ENCODE measurements at regions not wholly inside any gene's neighbourhood (a gene's known extent, or its start where the extent isn't known, plus 50 kb on each side); places are given as distances from the start of the nearest gene placed in this dataset.
A peak's percentile ranks its signal among the peaks of the same experiment; 100 is the strongest.

DNA sequence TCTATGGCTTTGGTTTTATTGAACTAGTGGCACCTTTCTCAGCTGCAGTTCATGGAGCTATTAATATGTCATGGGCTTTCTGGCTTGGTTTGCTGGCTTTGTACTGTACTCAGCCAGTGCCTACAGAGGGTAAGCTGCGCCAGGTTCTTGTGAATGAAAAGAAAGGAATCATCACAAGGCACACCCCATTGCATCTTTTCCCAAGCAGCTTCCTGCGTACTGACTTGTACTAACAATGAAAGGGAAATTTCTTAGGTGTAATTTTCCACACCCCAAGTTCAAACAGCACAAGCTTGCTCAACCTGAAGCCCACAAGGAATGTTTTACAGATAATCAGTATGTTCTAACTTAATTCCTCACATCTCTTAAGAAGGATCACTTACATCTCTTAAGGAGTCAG lies 78.0 kb upstream of the TNFSF18 start:
- Histone ChIP-seq H3K27ac (no peak overlapping the region), H3K4me1 (replicated peaks in 1 of 2) (no peaks in the 10 kb centered on the region), H3K4me3 (no peak overlapping the region)
- 60 to 100% (median 98%) methylated on average over 1 to 2 of the region's 2 CpGs; no CpG with 5 or more reads in 2 of the 10 experiments for WGBS, 10 experiments
- no peak for ATAC-seq (replicated peaks in 6 of 8)
- in situ Hi-C loops (cut with MboI; ENCODE audit: low pct_unique_long_range_greater_than_20kb in 2 of 9, low sequenced_read_pairs in 9 of 9, unreplicated experiment in 9 of 9), result loop anchor here in 1 of 9 experiments (25.0 kb wide), 1 partner anchor 91 kb away; no protein-coding TSS in a partner anchor

DNA sequence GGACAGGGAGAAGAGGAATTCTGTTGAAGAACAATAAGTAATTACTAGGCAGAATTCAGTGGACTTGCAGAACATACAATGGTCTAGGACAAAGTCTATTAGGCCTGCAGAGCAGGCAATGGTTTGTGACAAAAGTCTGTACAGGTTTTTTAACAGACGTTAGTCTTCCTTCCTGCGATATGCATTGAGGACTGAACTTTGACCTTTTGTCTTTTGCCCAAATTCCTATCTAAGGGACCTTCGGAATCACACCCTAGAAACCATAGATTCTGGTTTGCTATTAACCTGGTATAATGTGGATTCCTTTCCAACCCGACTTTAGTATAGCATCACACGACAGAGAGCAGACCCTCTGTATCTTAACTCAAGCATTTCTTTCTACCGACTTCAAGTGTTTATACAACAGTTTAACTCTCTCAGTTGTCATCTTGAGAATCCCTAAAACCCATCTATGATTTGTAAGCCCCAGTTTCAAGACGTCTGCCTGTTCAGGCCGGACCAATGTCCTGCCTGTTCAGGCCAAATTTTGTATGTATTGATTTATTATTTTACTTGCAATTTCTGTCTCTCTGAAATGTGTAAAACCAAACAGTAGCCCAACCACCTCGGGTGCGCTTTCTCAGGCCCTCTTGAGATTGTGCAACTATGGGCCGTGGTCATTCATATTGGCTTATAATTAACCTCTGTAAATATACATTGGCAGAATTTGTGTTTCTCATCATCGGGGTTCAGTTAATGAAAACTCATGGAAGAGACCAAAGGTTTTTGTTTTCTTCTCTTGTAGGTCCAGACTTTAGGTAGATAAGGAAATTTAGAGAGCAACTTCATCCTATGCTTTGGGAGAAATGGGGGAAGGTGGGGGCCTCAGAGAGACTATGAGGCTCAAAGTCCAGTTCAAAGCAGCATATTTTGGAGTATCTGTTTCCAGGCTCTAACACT lies 76.9 kb upstream of the TNFSF18 start:
- peaks cover 8 to 10% of the 10 kb centered on the region in 2 donors for H3K4me1 ChIP-seq (replicated peaks in 1 of 2)
- H3K27ac ChIP-seq, result no peak overlapping the region
- in situ Hi-C loops (cut with MboI; ENCODE audit: low pct_unique_long_range_greater_than_20kb in 2 of 9, low sequenced_read_pairs in 9 of 9, unreplicated experiment in 9 of 9), result loop anchor here in 1 of 9 experiments (25.0 kb wide), 1 partner anchor 90 kb away; no protein-coding TSS in a partner anchor
- 77 to 100% (median 86%) methylated on average over 2 to 12 of the region's 12 CpGs for WGBS, 10 experiments
- no peak overlapping the region for H3K4me3 ChIP-seq
- ATAC-seq (replicated peaks in 6 of 8), result no peak

DNA sequence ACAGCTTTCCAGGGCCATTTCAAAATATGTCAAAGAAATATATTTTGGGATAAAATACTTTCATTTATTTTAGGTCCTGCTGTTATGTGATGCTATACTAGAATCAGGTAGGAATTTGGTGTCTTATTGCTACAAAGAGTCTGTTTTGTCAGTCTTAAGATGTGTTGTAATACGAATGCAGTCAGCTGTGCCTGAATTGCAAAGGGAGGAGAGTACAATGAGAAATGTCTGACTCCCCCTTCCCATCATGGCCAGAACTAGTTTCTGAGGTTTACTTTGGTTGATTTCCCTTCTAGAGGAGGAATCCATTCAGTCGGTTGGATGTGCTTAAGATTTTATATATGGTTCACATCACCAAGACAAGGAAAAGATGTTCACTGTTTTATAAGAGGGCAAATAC lies 75.7 kb upstream of the TNFSF18 start:
- WGBS, 10 experiments, result 25 to 100% (median 71%) methylated on average over 1 to 2 of the region's 2 CpGs; no CpG with 5 or more reads in 2 of the 10 experiments
- Histone ChIP-seq H3K27ac (no peak overlapping the region), H3K4me3 (no peak overlapping the region), H3K4me1 (replicated peaks in 1 of 2) (peaks cover 12 to 13% of the 10 kb centered on the region in 2 donors)
- no peak for ATAC-seq (replicated peaks in 6 of 8)
- in situ Hi-C loops (cut with MboI; ENCODE audit: low pct_unique_long_range_greater_than_20kb in 2 of 9, low sequenced_read_pairs in 9 of 9, unreplicated experiment in 9 of 9), result loop anchor here in 1 of 9 experiments (25.0 kb wide), 1 partner anchor 89 kb away; no protein-coding TSS in a partner anchor

DNA sequence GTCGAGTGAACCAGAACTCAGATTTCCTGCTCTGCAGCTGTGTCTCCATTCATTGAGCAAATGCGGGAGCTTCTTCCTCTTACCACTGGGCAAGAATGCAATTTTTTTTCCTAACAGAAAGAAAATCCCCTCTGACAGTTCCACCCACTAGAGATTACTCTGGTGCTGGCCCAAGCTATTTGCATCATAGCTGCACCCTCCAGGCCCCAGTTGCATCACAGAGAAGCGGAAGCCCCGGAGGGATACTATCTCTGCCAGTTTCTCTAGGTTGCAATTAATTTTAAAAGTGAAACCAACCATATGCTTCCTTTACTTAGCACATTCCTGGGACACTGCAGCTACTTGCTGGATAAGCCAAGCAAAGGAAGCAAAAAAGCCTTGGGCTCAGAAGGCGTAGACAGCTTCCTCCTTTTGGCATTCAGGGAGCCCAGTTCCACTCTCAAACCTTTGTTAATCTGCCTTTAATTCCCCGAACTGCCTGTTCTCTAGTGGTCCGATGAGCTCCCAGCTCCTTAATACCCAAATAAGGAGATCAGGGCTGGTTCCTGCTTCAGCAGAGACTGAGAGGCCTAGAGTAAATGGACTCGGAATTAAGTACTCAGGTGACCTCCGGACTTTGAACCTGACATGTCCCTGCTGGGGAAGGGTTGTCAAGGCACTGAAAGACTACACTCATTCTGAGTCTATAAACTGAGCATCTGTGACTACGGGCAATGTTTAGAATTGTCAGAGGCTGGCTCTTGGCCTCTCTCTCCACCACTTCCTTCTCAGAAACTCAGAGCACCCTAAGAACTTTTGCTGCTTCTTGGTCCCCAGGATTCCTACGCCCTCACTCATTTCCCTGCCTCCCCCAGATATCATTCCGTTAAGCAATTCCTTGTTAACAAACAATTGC lies 72.5 kb upstream of the TNFSF18 start:
- Histone ChIP-seq H3K4me1 (replicated peaks in 1 of 2) (peaks cover 12 to 13% of the 10 kb centered on the region in 2 donors), H3K27ac (peak overlapping the region; percentile 8 to 11), H3K4me3 (no peak overlapping the region)
- WGBS, 10 experiments, result 0 to 66% (median 52%) methylated on average over 1 to 12 of the region's 12 CpGs
- peak; percentile 67 to 98 (median 96) for ATAC-seq (replicated peaks in 6 of 8)
- in situ Hi-C loops (cut with MboI; ENCODE audit: low pct_unique_long_range_greater_than_20kb in 2 of 9, low sequenced_read_pairs in 9 of 9, unreplicated experiment in 9 of 9), result no loop called here

DNA sequence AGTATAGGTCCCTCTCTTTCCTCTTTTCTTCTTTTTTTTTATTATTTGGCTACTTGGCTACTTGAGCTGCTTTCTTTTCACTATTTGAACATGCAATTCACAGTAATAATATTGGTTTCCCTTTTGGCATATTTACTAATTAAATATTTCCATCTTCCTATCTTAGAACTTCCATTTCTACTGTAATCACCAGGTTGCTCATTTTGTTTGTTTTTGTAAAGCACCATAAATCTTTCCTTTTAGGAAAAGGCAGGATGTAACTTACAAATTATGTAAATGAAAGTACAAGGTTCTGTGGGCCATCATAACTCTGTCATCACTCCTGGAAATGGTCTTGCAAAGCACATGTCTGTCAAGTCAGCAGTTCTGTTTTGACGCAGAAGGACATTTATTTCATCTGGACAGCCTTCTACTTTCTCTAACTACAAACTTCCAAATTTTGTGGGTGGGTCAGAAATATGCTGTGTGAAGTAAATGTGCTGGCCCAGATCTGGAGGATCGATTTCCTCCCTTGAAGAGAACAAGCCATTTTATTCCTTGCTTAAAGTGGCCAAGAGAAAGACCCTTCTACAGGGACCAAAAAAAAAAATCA lies 71.7 kb upstream of the TNFSF18 start:
- H3K4me1 ChIP-seq (replicated peaks in 1 of 2), result peaks cover 12 to 13% of the 10 kb centered on the region in 2 donors
- WGBS, 10 experiments, result 0 to 89% (median 60%) methylated on average over 1 to 2 of the region's 2 CpGs; no CpG with 5 or more reads in 2 of the 10 experiments
- ATAC-seq (replicated peaks in 6 of 8), result peak in 3 of 8 experiments; percentile 3 to 60 (median 42)
- no peak overlapping the region for H3K4me3 ChIP-seq
- in situ Hi-C loops (cut with MboI; ENCODE audit: low pct_unique_long_range_greater_than_20kb in 2 of 9, low sequenced_read_pairs in 9 of 9, unreplicated experiment in 9 of 9), result no loop called here
- peak overlapping the region in 1 of 2 donors; percentile 11 for H3K27ac ChIP-seq

DNA sequence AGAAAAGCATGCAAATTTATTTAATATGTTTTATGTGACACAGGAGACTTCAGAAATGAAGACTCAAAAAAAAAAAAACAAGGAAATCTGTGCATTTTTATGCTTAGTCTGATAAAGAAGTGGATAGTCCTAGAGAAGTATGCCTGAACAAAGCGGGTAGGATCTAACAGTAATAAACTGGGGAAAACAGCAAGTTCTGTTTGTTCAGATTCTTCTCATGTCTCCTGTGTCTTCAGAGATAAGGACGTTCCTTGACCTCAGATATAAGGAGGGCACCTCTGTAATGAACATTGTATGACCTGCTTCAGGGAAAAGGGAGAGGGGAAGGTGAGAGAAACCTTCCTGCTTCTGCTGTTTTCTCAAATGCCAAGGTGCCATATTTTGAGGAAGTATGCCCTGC lies 67.7 kb upstream of the TNFSF18 start:
- no peak overlapping the region for H3K4me3 ChIP-seq
- no peak overlapping the region for H3K27ac ChIP-seq
- no peak for ATAC-seq (replicated peaks in 6 of 8)
- peaks cover 11 to 12% of the 10 kb centered on the region in 2 donors for H3K4me1 ChIP-seq (replicated peaks in 1 of 2)
- in situ Hi-C loops (cut with MboI; ENCODE audit: low pct_unique_long_range_greater_than_20kb in 2 of 9, low sequenced_read_pairs in 9 of 9, unreplicated experiment in 9 of 9), result no loop called here
- WGBS, 10 experiments, result 36 to 67% (median 61%) methylated on average over 1 to 2 of the region's 2 CpGs

DNA sequence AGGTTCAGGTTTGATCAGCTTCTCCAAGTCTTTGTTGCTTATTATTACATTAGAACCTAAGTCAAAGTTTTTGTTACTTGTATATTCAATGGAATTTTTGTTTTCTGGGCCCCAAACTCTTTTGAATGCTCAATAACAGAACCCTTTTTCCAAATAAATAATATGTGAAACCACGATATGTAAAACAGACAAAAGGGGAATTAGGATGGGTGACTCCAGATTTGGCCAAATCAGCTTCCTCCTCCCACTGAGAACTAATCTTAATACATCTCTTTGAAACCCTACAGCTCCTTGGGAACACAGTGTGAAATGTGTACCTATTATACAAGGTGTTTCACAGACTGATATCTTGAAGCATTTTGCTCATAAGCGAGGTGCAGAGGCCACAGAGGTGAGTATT lies 67.0 kb upstream of the TNFSF18 start:
- 44 to 100% (median 81%) methylated on average over 1 to 2 of the region's 2 CpGs; no CpG with 5 or more reads in 2 of the 10 experiments for WGBS, 10 experiments
- Histone ChIP-seq H3K27ac (no peak overlapping the region), H3K4me1 (replicated peaks in 1 of 2) (peaks cover 4 to 5% of the 10 kb centered on the region in 2 donors), H3K4me3 (no peak overlapping the region)
- in situ Hi-C loops (cut with MboI; ENCODE audit: low pct_unique_long_range_greater_than_20kb in 2 of 9, low sequenced_read_pairs in 9 of 9, unreplicated experiment in 9 of 9), result no loop called here
- no peak for ATAC-seq (replicated peaks in 6 of 8)

DNA sequence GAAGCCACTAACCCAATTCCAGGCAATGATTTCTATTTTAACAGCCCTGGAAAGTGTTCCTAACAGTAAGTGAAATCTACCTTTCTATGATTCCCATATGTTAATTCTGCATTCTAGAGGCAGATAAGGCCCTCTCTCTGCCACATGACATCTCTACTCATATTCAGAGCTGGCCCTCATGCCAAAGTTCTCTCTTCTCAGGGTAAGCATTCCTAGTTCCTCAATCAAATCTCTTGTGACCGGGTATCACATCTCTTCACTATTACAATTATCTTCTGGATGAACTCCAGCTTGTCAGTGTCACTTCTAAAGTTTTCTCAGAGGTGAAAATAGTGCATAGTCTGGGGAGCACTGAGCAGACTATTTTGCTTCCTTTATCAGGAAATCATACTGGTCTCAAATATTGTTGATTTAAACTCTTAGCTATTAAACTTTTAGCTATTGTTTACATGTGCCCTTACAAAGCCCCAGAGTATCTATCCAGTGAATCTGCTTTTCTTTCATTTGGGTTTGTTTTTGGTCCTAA lies 66.4 kb upstream of the TNFSF18 start:
- no peak overlapping the region for H3K4me3 ChIP-seq
- in situ Hi-C loops (cut with MboI; ENCODE audit: low pct_unique_long_range_greater_than_20kb in 2 of 9, low sequenced_read_pairs in 9 of 9, unreplicated experiment in 9 of 9), result no loop called here
- no peaks in the 10 kb centered on the region for H3K4me1 ChIP-seq (replicated peaks in 1 of 2)
- H3K27ac ChIP-seq, result no peak overlapping the region
- WGBS, 10 experiments, result 0 to 100% (median 79%) methylated on average over 1 of the region's 1 CpG
- ATAC-seq (replicated peaks in 6 of 8), result no peak

DNA sequence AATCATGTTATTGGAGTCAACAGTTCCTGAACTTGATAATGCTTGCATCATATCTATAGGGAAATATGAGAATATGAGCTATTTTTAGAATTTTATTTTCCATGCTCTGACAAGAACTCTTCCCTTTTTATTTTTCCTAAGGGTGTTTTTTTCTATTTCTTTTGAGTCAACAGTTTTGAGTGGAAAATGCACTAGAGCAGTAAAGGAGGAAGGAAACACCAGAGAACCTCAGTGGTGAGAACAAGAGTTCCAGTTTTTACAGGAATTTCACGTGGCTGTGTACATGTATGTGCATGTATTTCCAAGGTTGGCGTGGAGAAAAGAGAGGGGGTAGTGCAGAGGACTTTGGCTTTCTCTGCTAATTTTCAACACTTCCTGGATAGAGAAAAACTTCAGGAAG lies 63.6 kb upstream of the TNFSF18 start:
- in situ Hi-C loops (cut with MboI; ENCODE audit: low pct_unique_long_range_greater_than_20kb in 2 of 9, low sequenced_read_pairs in 9 of 9, unreplicated experiment in 9 of 9), result no loop called here
- Histone ChIP-seq H3K4me3 (no peak overlapping the region), H3K27ac (no peak overlapping the region), H3K4me1 (replicated peaks in 1 of 2) (no peaks in the 10 kb centered on the region)
- no peak for ATAC-seq (replicated peaks in 6 of 8)
- 46 to 100% (median 80%) methylated on average over 1 to 2 of the region's 2 CpGs; no CpG with 5 or more reads in 1 of the 10 experiments for WGBS, 10 experiments

DNA sequence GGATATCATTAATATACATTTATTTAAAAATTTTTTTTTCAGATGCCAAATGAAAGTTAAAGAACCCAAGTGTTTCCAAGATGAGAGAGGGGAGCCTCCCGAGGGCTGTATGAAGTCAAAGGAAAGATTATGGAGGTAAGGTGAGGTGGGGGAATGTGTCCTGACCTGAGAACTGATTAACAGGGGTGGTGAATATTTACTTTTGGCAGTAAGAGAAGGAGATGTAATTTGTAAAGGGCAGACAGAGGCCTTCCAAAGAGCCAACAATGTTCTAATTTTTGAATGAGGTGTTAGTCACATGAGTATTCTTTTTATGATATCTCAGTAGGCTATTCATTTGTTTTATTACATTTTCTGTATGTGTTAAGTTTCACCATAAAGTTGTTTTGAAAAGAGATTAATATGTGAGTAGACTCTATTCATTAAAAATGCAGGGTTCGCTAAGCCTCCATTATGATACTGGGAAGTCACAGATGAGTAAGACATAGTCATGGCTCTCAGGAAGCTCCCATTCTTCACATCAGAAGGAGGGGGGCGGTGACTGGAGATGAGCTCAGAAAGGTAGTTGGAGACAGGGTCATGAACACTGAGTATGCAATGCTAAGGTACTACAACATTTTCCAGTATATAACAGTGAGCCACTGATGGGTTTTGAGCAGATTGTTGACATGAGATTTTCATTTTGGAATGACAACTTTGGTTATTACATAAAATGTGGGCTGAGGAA lies 62.4 kb upstream of the TNFSF18 start:
- H3K4me1 ChIP-seq (replicated peaks in 1 of 2), result no peaks in the 10 kb centered on the region
- in situ Hi-C loops (cut with MboI; ENCODE audit: low pct_unique_long_range_greater_than_20kb in 2 of 9, low sequenced_read_pairs in 9 of 9, unreplicated experiment in 9 of 9), result no loop called here
- no peak overlapping the region for H3K4me3 ChIP-seq
- WGBS, 10 experiments, result 0 to 89% (median 74%) methylated on average over 1 to 3 of the region's 3 CpGs; no CpG with 5 or more reads in 1 of the 10 experiments
- peak in 1 of 8 experiments; percentile 48 for ATAC-seq (replicated peaks in 6 of 8)
- H3K27ac ChIP-seq, result no peak overlapping the region

DNA sequence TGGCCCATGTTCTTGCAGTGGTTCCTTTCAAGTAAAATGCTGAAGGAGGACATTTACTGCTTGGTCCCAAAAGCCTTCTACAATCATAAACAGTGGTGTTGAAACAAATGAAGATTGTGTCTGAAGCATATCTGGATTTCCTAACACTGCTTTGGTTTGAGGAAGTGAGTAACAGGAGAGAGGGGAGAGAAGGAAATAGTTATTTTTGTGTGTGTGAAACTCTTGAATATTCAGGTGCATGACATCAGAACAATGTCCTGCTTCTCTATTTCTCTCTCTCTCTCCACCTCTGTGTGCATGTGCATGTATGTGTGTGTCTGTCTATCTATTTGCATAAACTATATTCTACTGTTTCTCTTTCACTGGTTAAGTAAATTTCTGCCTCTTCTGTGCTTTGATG lies 61.4 kb upstream of the TNFSF18 start:
- ATAC-seq (replicated peaks in 6 of 8), result peak in 3 of 8 experiments; percentile 29 to 99 (median 92)
- no peak overlapping the region for H3K4me3 ChIP-seq
- in situ Hi-C loops (cut with MboI; ENCODE audit: low pct_unique_long_range_greater_than_20kb in 2 of 9, low sequenced_read_pairs in 9 of 9, unreplicated experiment in 9 of 9), result no loop called here
- H3K4me1 ChIP-seq (replicated peaks in 1 of 2), result no peaks in the 10 kb centered on the region
- H3K27ac ChIP-seq, result no peak overlapping the region

DNA sequence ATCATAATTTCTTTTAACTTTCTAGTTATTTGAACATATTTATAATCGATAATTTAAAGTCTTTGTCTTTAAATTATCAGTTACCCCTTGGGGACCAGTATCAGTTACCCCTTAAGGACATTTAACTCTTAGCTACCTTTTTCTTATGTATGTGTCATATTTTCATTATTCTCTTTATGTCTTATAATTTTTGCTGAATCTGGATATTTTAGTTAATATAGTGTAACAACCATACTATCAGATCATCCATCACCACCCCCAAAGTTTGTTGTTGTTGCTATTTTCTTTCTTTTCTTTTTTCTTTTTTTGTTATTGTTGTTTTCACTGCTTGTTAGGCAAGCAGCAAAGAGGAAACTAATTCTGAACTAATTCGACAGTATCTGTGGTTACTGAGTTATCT lies 57.0 kb upstream of the TNFSF18 start:
- no peak overlapping the region for H3K4me3 ChIP-seq
- H3K4me1 ChIP-seq (replicated peaks in 1 of 2), result no peaks in the 10 kb centered on the region
- ATAC-seq (replicated peaks in 6 of 8), result no peak
- in situ Hi-C loops (cut with MboI; ENCODE audit: low pct_unique_long_range_greater_than_20kb in 2 of 9, low sequenced_read_pairs in 9 of 9, unreplicated experiment in 9 of 9), result no loop called here
- H3K27ac ChIP-seq, result no peak overlapping the region
- whole genome bisulfite sequencing, 10 experiments, result 22 to 91% (median 65%) methylated on average over 1 to 2 of the region's 2 CpGs
